ENCODE measurements at regions not wholly inside any gene's neighbourhood (a gene's known extent, or its start where the extent isn't known, plus 50 kb on each side); places are given as distances from the start of the nearest gene placed in this dataset.

DNA sequence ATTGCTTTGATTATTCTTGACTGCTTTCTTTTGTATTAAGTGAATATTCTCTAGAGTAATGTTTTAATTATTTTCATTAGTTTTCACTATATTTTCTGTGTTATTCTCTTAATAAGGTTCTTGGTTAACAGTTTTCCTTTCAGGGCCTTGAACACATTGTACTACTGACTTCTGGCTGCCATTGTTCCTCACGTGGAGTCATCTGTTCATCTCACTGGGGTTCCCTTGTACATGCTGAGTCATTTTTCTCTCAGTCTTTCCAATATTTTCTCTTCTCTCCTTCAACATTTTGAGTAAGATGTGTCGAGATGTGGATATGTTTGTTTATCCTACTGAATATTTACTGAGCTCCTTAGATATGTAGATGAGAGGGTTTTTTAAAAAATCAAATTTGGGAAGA lies 400.7 kb downstream of the TCERG1L start:
- TF ChIP-seq, protein P1, sequence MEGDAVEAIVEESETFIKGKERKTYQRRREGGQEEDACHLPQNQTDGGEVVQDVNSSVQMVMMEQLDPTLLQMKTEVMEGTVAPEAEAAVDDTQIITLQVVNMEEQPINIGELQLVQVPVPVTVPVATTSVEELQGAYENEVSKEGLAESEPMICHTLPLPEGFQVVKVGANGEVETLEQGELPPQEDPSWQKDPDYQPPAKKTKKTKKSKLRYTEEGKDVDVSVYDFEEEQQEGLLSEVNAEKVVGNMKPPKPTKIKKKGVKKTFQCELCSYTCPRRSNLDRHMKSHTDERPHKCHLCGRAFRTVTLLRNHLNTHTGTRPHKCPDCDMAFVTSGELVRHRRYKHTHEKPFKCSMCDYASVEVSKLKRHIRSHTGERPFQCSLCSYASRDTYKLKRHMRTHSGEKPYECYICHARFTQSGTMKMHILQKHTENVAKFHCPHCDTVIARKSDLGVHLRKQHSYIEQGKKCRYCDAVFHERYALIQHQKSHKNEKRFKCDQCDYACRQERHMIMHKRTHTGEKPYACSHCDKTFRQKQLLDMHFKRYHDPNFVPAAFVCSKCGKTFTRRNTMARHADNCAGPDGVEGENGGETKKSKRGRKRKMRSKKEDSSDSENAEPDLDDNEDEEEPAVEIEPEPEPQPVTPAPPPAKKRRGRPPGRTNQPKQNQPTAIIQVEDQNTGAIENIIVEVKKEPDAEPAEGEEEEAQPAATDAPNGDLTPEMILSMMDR (IDR thresholded peaks at IDR 0.05) = no peak
- TF ChIP-seq POLR2A (IDR thresholded peaks at IDR 0.05) = no peak

Data from right lobe of liver (tissue), 4 donors.